Glomerular visceral epithelial cell (primary cell): ENCODE measurements at regions not wholly inside any gene's neighbourhood (a gene's known extent, or its start where the extent isn't known, plus 50 kb on each side); places are given as distances from the start of the nearest gene placed in this dataset.

ENCODE experiments used
- DNase-seq: peaks from one replicate; pipeline ENCODE4 v3.0.0-alpha.2; 2016; ENCODE audit errors: extremely low spot score

DNA sequence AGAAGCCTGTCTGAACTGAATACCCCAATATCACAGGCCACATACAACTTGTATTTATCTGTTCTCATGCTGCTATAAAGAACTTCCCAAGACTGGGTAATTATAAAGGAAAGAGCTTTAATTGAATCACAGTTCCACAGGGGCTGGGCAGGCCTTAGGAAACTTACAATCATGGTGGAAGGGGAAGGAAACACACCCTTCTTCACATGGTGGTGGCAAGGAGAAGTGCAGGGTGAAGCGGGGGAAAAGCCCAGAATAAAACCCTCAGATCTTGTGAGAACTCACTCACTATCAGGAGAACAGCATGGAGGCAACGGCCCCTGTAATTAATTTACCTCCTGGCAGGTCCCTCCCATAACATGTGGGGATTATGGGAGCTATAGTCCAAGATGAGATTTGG lies 50.3 kb upstream of the FNDC1 start:
- DNase-seq = no peak

DNA sequence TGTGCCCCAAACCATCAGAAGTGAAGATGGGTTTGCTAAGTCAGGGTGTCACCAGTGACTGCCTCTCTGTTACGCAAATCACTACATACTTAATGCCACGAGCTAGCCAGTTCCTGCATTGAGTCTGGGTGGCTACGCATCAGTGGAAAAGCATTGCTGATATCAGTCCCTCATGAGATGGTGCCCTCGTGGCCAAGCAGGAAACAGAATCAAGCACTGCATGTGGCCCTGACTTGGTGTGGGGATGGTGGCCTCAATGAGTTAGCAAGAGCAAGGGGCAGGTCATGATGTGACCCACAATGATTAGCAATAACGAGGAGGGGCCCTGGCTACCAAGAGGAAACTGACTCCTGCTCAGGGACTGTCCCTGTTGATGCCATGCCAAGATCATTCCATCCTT lies 51.6 kb upstream of the FNDC1 start:
- no peak for DNase-seq

DNA sequence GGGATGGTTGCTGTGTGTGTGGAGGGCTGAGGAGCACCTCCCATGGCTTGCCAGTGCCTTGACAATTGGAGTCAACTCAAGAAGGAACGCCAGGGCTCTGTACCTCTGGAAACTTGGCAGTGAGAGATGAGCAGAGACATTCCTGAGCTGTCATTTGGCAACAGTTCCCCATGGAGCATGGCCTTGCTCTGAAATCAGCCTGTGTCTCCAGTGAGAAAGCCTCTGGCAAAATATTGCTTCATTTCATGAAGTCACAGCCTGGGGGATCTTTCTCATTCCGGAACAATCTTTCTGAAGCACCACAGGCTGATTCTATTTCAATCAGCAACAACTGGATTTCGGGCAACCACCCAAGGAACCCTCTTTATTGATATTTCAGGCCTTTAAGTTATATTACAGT lies 52.2 kb upstream of the FNDC1 start:
- no peak for DNase-seq

DNA sequence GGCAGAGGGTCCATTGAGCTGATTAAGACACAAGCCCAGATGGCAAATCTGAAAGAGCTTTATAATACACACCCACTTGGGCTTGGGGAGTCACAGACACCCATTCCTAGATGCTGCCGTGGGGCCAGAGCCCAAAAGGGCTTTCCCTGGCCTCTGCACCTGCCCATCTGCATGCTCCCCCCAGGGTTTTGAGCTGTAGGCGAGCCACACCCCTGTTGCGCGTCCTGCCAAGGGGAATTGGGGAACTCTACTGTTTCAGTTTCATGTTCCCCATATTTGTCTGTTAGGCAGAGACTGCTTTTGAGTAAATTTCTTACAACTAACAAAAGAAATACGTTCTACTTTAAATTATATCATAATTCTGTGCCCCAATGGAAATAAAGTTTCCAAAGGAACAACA lies 52.9 kb upstream of the FNDC1 start:
- DNase-seq = no peak

DNA sequence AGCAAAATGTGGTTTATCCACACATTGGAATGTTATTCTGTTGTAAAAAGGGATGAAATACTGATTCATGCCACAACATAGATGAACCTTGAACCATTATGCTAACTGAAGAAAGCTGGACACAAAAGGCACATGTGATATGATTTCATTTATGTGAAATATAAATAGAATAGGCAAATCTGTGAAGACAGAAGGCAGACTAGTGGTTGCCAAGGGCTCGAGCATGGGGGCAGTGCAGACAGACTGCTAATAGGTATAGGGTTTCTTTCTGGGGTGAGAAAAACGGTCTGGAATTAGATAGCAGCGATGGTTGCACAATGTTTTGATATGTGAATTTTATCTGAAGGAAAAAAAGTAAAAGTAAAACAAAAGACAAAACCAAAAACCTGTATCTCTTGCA lies 54.6 kb upstream of the FNDC1 start:
- DNase-seq = no peak

DNA sequence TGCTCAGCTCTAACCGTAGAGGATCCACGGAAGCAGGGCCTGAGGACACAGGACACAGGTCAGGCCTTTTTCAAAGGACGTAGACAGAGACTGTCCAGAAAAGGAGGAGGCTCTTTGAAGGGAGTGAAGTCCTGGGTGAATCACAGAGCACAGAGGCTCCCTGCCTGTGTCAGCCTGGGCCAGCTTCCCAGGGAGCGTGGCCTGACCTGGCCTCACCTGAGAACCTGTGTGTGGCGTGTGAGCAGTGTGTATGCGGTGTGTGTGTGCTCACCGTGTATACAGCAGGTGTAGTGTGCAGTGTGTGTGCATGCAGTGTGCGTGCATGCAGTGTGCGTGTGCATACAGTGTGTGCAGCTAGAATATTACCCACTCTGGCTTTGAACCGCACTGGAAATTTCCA lies 56.0 kb upstream of the FNDC1 start:
- no peak for DNase-seq

DNA sequence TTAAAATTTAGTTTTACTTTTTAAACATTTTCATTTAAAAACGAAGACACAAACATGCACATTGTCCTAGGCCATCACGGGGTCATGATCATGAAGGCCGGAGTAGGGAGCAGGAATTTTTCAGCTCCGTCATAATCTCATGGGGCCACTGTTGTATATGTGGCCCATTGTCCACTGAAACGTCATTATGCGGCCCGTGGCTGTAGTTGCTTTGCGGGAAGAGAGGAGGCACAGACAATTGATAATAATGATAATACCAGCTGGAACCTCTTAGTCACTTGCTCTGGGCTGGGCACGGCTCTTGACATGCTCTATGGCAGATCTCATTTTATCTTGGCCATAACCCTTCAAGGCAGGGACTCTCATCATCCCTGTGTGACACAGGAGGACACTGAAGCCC lies 56.5 kb upstream of the FNDC1 start:
- no peak for DNase-seq

DNA sequence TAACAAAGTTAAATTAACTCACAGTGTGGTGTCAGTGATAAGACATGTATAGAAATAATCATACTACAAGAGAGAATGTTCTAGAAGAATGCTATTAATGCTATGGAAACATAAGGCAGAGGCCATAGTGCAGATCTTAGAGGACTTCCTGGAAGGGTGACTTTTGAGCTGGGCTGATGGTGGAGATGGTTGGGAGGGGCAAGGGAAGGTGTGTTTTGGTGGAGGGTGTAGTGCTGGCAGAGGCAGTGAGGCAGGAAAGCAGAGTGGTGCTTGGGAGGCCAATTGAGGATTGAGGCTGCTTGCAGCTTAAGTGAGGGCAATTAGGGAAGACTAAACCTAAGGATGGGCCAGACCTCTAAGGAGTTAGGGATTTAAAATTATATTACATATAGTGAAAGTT lies 58.5 kb upstream of the FNDC1 start:
- DNase-seq = no peak

DNA sequence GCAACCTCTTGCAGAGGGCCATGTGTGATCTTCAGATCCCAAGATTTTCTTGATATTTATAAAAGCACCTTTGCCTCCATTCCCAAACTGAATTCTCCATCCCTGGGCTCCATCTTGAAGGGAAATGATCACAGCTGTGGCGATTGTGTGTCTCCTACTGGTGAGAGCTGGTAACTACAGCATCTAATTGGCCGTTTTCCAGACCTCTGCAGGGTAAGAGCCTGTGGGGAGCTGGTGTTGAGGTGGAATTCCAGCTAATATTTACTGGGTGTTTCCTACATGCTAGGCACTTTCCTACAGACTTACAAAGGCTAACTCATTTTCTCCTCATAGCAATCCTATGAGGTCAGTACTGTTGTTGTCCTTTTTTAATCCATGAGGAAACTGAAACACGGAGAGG lies 59.2 kb upstream of the FNDC1 start:
- DNase-seq = peak; percentile 24

DNA sequence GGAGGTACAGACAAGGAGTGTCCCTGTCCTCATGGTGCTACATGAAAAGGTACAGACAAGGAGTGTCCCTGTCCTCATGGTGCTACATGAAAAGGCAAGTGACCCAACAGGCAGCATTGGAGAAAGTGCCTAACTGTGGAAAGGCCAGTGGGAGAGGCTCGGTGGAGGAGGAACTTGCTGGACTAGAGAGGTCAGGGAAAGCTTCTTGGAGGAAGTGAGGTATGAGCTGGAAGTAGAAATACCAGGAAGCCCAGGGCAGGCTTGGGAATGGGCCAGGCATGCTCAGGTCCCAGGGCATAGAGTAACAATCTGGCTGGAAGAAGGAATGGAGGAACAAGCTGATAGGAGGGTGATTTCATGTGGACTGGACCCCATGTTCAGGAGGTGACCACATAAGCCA lies 59.8 kb upstream of the FNDC1 start:
- DNase-seq = no peak

DNA sequence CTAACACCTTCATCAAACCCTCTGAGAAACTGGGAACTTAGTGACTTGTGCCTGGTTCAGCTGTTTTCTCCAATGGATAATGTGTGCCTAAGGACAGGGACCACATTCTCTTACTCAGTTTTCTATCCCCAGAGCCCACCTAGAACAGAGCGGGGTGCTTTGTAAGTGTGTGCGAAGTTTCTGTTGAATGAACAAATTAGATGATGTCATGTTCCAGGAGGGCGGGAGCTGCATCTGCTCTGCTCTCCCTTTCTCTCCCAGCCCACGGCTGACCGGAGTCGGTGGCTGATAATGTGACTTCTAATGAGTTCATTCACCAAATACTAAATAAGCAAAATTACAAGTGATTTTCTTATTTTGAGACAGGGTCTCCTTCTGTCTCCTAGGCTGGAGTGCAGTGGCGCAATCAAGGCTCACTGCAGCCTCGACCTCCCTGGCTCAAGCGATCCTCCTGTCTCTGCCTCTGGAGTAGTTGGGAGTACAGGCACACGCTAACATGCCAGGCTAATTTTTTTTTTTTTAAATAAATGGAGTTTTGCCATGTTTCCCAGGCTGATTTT lies 60.7 kb upstream of the FNDC1 start:
- DNase-seq = no peak

DNA sequence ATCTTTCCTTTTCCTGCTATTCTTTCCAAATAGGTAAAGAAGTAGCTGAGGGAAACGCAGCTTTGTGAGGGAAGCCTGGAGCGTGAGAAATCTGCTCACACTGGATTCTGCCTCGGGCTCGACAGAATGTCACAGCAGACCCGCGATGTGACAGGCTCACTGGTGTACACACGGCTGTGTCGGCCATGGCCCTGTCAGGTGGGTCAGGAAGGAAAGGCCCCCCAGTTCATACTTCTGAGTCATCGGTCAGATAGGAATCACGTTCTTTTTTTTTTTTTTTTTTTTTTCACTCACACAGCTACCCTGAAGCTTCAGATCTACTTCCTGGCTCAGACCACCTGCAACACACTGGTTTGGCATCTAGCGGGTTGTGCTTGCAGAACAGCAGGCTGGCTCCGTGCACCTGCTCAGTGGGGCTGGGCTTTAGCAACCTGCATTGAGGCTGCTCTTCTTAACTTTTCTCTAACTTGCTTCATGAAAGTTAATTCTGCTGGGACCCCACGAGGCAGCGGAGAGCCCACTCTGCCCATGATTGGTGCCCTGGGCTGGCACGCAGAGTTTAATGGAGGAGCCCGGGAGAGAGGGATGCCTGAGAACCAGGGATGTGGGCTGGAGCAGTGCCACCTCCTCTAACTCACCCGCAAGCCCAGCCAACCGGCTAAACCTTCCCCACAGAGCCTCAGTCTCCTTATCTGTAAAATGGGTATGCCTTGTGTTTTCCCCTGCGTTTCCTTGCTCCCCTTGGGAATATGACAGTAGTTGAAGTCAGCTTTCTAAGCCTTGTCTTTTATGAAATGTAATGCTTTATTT lies 61.5 kb upstream of the FNDC1 start:
- DNase-seq = no peak

DNA sequence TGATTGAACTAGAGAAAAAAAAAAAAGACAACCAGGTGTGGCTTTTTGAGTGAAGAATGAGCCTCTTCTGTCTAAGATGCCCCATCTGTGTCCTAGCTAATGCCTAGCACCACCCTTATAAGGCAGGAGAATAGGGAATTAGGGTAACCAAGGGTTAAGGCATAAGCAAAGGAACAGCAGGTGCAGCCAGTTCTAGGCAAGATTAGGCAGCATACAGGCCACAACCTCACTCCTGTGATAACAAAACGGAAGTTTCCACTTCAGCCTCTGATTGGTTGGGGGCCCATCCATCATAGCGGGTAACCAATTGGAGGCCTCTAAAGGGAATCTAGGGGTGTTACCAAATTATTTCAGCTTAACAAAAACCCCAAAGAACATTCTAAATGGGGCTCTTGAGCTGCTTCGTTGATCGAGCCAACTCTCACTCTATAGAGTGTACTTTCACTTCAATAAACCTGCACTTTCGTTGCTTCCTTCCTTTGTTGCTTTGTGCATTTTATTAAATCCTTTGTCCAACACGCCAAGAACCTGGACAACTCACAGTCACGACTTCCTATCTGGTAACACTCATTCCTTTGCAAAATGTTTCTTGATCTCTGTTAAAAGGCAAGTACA lies 61.9 kb upstream of the TAGAP start:
- DNase-seq = peak; percentile 10

DNA sequence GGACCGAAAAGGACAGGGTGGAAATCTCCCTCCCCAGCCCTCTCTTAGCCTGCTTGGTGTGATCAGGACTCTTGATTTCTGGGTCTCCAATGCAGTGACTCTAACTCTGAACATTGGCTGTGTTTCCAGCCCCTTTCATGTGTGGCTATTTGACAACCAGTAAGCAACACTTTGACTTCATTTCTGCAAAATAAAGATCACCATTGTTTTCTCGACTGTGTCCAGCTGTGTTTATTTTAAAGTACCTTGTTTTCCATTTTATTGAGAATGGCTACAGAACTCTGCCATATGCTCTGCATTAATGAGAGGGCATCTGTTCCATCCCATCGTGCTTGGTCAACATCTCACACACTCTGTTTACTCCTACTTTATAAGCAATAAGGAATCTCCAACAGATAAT lies 60.9 kb upstream of the TAGAP start:
- DNase-seq = no peak

DNA sequence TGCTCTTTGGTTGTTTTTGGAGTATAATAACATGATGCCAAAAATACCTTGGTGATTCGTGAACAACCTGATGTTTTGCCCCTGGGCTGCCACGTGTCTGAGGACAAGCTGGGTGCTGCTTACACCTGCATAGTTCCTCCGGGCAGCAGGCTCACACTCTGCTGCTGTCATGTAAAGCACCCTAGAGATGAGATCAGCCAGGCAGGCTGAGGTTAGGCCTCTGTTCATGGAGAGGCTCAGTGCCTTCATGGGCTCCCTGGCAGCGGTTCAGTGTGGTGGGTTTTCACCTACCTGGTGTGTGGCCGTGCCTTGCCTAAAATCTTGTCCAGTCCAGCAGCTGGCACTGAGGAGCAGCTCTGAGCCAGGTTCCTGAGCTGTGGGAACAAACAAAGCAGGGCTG lies 60.1 kb upstream of the TAGAP start:
- no peak for DNase-seq

DNA sequence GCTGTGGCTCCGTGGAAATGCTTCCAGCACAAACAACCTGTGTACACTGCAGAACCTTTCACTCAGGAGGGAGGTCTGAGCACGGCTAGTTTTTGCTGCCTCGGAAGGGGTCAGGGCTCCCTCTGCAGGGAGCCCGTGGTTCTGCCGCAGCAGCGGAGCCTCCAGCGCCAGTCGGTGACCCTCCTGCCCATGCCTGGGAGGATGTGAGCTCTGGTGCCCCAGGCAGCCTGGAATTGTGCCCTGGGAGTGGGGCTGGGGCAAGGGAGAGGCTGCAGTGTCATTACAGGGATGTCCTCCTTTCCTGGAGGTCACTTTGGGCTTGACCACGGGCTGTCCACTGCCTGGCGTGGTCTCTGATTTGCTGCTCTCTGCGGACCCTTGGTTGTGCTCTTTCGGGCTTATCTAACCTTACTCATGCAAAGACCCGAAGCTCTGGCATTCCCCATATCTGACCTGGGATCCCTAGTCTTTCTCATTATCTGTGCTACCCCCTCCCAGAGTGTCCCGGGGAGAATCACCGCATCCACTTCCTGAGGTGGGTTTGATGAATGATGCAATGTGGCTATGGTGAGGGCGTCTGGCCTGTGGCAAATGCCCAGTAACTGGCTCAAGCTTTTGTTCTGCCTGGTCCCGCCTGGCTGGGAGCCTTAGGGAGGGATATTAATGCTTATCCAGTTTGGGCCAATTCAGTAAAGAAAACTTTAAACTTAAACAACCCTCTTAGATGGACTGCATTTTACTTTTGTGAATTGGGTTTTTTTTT lies 59.6 kb upstream of the TAGAP start:
- peak; percentile 57 for DNase-seq

DNA sequence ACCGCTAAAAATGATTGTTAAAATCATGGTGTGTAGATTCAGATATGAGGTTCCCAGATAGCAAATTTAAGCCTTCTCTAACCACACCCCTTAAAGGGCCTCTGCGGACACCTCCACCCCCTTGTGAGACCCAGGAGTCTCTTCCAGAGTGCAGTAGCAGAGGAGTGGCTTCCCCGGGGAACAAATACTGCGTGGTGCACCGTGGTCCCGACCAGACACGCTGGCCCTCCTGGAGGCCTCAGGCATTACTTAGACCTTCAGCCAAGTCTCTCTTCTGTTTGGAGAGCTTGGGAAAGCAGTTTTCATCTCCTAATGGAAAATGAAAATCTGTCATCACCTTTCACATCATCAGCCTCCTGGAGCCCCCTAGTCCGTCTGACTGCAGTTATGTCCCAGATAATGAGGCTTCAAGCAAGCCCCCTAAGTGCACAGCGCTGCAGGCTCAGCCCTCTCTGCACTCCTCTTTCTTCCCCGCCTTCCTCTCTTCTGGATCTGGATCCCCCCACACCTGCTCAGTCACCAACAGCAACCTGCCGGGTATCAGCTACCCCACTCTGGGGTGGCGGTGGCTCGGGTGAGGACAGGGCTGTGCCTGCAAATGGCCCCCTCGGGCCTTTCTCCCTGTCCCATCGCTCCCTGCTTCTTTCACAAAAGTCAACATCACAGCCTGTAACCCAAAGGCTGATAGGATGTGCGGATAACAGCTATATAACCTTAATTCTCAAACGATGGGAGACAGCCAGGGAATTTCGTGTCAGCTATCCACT lies 58.8 kb upstream of the TAGAP start:
- DNase-seq = no peak

DNA sequence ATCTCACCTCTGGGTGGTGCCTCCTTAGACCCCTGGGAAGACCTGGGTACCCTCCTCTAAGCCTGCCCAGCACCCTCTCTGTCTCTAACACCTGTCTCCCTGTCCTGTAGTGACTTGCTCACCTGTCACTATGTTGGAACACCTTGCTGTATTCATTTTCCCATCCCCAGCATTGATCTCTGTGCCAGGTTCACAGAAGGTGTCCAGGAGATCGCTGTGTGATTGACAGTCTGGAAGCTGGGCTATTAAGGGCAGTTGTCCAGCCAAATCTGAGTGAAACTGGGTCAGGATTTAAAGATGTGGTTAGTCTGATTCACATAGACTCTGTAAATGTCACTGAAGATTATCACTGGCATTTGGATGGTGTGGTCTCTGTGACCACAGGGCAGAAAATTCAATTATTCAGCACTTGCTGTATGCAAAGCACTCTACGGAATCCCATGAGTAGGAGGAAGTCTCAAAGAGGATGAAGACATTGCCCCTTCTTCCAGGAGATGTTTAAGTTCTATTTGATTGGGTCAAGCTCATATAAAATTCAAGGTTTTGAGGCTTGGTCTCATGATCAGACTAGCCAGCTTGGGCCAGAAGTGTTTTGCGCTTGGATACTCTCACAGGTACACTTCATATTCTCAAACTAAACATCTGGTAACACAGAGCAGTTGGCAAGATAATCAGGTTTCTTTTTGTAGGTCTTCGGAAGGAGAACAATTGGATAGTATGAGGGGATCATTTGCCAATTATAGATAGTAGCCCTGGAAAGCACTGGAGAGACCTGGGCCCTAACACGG lies 57.8 kb upstream of the TAGAP start:
- DNase-seq = no peak

DNA sequence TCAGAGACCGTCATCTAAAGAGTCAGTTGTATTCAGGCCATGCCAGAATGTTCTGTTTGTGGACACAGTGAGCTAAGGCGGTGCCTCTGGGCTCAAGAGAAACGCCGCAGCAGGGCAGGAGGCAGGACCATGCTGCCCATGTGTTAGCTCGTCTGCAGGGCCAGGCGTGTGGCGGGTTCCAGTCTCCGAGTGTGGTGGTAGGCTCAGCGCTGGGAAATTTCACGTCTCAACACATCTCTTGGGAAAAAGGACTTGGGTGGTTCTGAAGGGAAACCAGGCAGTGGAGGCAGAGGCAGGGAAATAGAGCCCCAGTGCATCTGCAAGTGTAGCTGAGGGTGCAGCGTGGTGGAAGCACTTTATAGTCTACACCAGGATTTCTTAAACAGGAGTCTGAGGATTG lies 56.9 kb upstream of the TAGAP start:
- DNase-seq = no peak

DNA sequence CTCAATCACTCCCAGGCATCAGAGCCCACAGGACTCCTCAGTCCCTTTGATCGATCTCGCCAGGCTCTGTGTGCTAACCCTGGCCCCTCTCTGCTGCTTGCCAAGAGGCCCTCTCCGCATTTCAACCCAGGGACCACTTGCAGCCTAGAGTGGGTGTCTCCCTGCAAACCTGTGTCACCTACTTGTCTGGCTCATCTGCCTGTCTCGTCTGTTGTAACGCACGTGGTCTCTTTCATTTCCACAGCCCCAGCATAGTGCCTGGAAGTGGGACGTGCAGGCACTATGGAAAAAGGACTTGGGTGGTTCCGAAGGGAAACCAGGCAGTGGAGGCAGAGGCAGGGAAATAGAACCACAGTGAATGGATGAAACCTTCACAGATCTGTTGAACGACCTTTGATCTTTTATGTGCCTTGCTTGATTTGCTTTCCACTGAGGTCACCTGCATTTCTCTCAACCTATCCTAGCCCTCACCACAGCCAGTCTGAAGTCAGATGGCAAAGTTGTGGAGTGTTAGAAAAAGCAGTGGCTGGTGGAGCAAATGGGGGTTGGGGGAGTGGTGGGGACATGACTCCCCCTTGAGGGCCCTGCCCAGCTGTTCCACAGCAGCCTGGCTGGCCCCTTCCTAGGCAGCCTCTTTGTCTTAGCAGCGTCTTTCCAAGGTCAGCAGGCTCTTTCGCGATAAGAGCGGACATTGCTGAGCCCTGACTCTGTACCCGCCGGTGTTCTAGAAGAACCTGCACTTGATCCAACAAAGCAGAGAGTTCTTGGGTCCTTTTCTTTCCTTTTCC lies 55.8 kb upstream of the TAGAP start:
- DNase-seq = no peak
